T-helper 1 cell (primary cell): ENCODE measurements at regions not wholly inside any gene's neighbourhood (a gene's known extent, or its start where the extent isn't known, plus 50 kb on each side); places are given as distances from the start of the nearest gene placed in this dataset.

Source experiments
- DNase-seq, 5 donors: peaks; one replicate each; pipeline ENCODE4 v3.0.0-alpha.2; 2012 to 2020

DNA sequence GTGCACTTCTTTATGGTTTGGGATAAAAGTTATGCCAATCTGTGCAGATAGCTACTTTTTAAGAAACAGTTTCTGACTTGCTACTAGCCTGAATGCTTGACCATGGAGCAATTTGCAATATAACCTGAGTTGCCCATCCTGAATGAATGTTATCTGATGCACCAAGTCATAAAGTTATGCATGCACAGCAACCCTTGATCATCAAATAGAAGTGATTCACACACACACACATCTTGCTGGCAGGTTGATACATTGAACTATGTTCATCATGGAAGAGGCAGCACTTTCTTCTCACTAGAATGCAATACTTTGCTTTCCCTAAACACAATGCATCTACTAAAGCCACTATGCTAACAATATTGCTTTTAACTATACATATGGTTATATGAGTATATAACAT lies 311.5 kb downstream of the RFC3 start:
- no peak for DNase-seq

DNA sequence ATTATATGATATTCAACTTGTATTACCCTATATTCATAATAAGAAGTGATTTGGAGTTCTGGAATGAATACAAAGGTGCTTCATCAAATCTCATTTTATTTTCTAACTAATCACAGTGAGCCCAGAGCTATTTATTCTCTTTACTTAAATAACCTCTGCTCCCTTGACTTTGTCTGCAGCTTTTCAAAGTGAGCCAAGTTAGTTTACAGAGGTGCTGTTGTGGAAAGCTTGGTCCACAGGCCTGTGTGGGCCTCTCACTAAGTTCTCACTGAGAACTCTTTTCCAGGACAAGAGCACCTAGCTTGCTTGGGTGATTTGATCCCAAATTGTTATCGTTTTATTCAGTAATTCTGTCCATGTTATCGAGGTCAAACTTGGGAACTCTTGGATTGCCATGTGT lies 319.3 kb downstream of the RFC3 start:
- no peak for DNase-seq

DNA sequence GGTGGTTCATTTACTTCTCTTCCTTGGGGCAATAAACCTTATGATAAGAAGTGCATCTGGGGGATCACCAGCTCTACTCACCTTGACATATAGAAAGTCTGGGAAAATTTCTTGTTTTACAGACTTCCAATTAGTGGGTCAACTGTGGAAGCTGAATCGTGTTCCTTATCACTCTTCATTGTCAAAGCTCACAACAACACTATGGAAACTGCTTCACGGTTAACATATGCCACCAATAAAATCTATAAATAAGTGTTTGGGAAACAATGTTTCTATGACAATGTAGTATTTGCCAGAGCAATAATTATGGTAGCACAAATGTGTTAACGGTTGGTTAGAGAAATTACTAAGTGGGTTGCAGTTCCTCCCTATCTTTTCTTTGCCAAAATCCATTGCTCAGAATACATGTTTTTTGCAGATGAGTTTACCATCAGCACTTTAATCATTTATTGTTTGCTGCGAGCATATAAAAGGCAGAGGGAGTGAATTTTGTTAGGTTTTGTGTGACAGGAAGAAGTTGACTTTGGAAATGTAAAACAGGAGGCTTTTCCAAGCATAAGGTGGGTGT lies 321.8 kb downstream of the RFC3 start:
- DNase-seq: no peak

DNA sequence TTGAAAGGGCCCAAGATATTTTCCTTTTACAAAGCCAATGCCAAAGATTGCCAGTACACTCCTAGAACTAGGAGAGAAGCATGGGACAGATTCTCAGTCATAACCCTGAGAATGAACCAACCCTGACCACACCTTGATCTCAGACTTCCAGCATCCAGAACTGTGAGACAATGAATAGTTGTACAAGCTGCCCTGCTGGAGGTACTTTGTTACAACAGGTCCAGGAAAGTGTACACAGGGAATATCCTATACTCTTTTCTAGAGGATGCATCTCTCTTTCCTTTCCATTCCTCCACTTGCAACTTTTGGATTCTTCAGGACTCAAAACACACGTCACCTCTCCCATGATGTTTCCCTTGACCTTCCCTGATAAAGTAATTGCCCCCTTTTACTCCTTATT lies 325.7 kb downstream of the RFC3 start:
- DNase-seq: no peak

DNA sequence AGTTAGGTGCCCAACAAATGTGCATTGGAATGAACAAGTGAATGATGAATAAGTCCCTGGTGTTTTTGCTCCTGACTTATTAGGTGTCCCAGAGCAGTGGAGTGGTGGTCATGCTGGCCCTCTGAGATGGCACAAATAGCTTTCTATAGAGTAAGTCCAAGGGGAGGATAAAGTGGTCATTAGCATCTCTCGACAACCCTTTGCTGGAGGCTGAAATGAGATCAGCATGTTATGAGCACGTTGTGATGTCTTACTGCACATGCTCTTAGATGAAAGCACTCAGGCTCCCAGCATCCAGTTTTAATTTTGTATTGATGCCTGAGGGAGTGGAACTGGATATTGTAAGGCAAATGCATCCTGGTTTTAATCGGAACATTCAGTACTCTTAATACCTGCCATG lies 326.2 kb downstream of the RFC3 start:
- no peak for DNase-seq

DNA sequence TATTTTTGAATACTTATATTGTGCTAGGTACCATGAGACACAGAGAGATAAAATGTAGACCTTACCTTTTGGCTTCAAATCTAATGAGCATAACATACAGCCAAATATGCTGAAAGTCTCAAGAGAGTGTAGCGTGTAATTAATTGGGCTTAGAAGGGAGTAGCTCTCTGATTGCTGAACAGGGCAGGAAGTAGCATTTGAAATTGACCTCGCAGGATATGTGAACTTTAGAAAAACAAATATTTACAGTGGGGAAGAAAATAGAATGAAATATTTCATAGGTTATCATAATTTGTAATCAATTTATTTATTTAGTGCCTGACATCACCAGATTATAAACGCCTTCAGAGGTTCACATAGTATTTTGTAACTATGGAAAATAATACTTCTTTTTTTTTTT lies 327.1 kb downstream of the RFC3 start:
- DNase-seq: no peak

DNA sequence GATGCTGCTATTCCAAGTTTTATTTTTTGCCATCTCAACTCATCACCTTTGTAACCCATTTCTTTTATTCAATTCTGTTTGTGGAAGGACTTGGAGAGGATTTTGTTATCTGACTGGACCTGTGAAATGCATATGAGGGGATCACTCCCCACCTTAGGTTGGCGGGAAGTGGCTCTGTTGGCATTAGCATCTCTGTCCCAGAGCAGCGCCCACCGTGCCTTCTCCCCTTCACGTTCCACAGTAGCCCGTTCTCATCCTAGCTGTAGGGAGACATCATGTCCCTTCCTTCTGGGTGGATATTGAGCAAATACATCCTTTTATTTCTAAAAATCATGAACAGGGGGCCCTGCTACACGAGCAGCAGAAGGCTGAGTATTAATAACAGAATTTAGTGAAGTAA lies 330.4 kb downstream of the RFC3 start:
- DNase-seq: no peak

DNA sequence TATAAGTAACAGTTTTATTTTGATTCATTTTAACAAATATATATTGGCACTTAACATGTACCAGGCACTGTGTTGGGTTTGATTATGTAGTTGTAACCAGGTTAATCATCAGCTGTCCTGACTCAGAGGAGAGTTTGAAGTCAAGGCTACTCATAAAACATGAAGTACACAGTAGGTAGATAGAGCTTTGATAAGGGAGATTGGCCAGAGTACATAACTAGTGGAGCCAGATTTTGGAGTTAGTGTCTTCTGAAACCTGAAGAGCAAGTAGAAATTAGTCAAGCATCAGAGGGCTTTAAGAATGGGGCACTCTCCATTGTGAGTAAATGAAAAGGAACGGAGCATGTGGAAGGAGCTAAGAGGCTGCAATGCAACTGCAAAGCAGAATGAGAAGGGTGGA lies 333.9 kb downstream of the RFC3 start:
- DNase-seq: no peak

DNA sequence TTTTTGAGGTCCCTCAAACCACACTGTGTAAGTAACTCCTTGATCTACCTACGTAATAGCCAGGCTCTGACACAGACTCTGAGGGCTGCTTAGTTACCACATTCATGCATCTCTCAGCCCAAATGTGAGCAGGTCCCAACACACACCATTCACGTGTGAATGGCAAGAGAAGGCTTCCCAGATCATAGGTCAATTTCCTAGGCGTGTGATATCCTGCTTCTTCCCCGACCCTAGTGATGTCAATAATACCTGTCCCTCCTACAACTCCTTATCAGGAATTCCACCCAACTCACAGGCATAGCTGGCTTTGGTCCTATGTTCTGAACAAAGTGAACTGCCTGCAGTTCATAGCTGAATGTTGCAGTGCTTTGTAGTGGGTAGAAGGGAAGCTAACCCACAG lies 334.5 kb downstream of the RFC3 start:
- no peak for DNase-seq

DNA sequence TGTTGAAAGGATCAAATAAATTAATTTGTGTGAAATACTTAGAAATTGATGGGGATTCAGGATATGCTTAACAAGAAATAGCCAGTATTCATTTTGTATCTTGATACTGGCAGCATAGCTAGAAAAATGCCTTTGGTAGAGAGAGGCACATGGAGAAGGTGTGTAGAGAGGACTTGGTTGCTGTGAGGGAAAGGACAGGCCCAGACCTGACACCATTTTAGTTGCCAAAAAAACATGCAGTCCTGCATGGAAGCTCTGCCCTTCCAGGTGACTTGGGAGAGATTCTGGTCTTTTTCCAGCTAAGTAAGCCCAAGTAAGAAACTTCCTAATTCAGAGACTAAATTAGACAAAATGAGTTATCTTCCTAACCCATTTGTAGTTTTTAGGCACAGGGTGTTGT lies 335.0 kb downstream of the RFC3 start:
- no peak for DNase-seq

DNA sequence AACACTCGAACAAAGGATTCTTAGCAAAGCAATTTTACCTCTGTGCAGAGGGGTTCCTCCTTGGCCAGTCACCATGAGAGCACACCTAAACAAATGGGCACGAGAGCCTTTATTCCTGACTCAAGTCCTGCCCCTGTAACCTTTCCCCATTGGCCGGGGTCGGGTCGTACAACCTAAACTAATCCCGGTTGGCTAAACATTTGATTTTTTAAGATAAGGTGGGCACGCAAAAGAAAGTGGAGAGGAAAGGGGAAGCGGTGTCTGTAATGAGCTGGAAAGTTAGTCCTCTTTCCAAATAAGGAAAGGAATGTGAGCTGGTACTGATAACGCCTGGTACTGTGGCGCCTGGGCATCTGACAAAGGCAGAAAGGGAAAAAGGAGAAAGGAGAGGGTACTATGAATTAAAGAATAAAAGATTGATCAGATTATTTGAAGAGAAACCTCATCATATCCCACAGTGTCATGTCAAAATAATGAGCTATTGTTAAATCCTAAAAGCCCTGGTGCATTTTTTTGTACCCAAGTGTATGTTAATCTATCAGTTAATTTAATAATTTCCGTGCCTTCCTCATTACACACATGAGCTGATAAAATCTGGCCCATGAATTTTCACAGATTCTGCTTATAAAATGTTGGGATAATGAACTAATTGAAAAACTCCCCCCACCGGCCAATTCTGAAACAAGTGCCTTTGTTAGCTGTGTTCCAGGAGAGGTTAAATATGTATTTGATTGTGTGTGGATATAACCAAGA lies 335.7 kb downstream of the RFC3 start:
- DNase-seq: no peak

DNA sequence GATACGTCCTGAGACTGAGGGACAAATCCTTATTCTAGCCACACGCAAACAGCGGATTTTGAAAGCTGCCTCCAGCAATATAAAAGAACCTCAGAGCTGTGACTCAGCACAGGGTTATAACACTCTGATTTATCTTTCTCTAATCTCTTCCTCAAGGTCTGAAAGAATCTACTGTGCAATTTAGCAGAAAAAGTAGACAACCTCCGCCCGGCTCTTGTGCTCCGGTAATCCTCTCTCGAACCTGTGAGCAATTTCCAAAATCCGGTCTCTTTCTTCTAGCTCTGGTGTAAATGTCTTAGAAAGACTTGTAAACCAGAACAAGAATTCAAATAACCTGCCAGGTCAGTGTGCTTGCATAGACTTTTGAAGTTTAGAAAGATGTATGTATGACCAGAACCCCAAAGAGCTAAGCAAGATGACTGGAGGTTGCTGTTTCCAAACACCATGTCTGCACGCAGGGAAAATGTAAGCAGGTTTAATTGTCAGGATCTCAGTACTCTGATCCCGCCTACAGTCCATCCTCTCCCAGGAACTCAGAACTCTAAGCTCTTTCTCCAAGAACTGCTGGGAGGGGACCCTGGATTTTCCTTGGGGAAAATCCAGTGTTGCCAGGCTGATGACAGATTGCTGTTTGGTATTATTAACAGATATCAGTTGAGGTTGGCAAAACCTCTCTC lies 338.1 kb downstream of the RFC3 start:
- DNase-seq: peak in 1 of 5 donors; percentile 56

DNA sequence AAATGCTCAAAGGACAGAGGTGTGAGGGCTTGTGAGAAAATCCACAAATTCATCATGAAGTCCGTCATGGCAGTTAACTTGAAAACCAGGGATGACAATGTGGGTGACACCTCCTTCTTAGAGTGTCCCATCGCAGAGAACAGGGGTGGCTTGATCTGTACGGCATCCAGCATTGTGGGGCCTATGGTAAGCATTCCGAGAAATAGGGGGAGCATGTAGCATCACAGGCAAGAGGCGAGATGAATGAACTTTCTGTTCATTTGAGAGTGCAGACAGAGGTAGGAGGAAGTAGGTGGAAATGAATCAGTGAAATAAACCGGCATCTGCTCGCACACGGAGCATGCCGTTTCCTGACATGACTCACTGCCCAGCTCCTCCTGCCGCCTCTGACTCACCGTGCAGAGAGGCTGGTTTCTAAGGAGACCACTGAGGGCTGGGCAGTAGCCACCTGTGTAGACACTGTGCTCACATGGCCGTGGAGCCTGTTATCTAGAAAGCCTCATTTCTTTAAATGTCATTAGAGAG lies 339.0 kb downstream of the RFC3 start:
- DNase-seq: peak in 1 of 5 donors; percentile 93

DNA sequence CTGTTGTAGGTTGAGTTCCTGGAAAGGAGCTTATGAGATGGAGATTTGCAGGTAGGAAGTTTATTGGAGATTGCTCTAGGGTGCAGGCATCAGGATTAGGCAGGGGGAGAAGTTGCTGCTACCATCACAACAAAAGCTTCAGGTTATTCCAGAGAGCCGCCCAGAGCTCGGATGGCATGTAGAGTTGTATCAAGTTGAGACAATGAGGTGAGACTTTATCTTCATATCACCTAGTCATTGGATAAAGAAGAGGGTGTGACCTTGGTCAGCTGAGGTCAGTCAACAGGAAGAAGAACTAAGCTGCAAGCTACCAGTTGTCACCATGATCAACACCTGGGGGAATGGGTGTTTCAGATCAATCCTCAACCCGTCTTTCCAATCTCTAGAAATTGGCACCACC lies 342.0 kb downstream of the RFC3 start:
- DNase-seq: no peak

DNA sequence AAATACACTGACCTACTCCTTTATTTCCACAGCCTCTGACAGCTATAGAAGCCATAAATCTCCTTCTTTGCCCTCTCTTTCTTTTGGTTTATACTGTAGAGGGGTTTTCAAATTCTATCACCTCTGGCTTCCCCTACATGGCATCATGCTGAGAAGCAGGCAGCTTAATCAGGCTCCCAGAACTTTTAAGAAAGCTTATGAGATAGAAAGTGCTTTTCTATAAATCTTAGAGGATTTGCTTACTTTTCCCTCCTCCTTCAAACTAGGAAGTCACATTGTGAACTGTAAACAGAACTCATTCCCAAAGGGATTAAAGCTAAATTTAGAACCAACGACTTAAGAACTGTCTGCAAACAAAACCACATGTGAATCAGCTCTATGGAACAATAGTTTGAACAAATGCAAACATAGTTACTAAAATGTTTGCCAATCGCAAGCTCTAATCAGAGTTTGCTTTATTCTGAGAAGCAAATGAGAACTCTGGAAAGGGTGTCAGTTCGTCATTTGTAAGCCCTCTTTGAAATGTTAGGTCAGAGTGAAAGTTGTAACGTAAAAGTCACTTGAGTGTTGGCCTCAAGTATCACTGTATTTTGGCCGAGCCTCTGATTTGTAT lies 344.1 kb downstream of the RFC3 start:
- no peak for DNase-seq

DNA sequence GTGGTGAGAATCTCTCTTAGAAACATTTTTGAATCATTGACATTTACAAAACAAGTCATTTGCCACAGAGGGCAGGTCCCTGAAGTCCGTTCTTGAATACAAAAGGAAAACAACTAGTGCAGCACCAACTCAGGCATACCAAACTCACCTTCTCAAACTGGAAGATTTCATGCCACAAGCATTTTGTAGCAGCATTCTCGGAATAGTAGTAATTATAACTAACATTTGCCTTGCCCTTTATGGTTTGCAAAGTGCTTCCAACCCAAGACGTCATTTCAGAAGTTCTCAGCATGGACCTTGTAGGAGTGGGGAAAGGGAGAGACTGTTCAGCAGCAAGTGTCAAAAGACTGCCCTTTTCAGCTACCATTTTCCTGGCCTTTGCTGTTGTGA lies 344.6 kb downstream of the RFC3 start:
- no peak for DNase-seq

DNA sequence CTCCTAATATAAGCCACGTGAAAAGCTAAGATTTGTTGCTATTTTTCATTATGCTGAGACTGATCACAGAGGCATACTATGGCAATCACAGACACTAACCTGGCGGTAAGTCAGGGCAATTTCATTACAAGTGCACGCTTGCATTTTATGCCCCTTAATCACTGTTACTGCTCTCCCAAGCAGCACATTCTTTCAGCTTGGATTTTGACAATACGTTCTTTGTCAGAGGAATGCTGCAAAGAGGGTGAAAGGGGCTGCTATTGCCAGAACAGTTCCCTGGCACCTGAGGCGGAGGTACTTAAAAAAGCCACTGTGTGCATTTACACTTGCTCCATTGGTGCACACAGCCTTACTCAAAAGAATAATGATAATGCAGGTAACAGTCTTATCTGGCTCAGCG lies 346.6 kb downstream of the RFC3 start:
- no peak for DNase-seq

DNA sequence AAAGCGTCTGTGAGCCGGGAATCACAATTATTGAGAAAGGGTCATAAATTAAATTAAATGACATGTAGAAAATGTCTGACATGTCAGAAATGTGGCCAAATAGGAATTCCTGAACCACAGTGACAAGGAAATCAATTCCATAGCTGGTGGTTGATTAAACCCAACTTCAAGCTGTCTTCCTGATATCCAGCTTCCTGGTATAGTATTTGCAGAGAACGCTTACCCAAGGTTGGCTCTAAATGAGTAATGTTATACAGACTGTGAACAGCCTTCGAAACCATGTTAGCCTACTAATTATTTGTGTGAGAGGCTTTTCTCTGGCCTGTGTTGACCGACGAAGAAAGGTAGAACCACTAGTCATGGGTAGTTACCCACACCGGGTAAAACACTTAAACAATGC lies 347.2 kb downstream of the RFC3 start:
- no peak for DNase-seq

DNA sequence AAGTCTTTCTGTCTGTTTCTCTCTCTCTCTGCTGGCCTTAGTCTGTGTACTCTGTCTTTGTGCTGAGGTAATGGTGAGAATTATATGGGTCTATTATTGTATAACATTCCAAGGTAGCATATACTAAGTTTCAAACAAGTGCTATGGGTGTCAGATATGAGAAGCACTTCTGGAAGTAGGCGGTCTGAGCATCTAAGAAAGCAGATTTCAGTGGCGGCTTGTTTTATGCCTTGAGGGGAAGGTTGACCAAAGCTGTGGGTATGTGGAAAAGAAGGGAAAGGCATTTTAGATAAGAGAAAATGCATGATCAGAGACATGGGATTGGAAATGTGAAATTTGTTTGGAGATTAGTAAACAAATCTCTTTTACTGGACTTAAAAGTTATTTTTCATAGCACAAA lies 348.5 kb downstream of the RFC3 start:
- no peak for DNase-seq

DNA sequence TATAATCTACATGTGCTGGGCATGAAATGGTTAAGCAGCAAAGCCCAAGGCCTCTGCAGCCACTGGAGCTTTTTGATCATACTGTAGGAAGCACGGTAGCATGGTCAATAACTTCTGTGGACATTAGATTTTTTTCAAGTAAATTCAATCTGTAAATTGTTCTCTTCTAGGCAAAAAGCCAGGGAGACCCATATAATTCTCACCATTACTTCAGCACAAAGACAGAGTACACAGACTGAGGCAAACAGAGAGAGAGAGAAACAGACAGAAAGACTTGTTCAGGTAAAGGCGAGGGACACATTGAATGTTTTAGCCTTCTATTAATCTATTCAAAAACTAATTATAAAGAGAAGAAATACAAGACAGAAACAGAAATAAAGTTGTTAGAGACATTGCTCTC lies 349.4 kb downstream of the RFC3 start:
- DNase-seq: no peak

DNA sequence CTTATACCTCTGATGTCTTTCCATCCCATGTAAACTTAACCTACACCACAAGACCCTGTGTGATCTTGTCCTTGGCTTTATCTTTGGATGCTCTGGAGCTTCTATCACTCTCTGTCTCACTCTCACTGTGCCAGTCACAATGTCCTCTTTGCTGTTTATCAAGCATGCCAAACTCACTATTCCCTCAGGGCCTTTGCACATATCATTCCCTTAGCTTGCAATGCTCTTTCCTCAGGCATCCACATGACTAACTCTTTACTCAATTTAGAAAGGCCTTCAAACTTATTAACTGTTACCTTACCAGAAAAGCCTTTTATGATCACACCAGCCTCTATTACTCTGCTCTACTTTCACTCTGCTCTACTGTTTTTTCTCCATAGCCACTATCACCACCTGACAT lies 354.1 kb downstream of the RFC3 start:
- DNase-seq: no peak

DNA sequence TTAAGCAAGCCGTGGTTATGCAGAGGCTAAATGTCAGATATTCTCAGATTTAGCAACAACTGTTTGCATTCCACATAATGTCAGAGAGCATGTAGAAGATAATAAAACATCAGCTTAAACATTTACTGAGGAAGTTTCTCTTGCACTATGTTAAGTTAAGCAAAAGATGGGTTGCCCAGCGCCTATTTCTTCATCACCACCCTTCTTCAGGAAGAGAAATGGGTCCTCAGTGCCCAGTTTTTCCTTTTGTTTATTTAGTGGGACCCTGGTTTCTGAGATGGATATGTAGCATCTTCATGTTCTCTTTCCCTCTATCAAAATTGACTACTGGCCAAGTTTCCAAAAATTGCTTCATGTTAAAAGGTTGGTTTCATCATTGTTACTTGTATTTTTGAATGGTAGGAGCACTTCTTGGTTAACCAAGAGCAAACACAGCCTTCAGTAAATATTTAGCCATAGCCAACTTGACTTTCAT lies 356.8 kb downstream of the RFC3 start:
- no peak for DNase-seq

DNA sequence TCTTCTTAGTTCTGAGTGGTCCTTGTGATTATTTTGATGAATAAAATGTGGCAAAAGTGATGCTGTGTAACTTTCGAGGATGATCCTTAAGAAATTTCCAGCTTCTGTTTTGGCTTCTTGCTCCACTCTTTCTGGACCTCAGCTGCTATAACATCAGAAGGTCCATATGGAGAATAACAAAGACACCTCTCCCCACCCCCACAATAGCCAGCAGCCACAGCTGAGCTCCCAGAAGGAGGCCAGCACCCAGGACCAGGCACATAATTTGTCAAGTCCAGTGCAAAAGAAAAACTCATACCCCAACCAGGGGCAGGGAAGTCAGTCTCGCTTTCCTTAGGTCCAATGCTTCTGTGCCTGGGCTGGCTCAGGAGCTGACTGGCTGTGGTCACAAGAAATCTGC lies 357.6 kb downstream of the RFC3 start:
- no peak for DNase-seq

DNA sequence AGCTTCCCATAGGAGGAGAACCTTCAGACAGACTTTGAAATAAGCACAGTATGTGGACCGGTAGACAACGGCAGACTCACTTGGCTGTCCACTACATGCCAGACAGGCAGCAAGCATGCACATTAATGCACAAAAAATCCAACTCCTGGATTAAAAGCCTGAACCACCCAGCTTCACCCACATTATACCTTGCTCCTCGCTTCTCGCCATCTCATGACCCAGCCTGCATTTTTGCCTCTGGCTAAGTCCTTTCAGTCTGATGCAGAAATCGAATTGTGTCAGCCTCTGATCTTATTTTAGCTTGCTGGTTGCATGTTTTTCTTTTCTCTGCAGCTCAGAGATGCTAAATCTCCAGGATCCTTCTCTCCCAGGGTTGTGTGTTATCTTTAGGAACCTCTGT lies 358.7 kb downstream of the RFC3 start:
- DNase-seq: no peak
